ENCODE measurements at regions not wholly inside any gene's neighbourhood (a gene's known extent, or its start where the extent isn't known, plus 50 kb on each side); places are given as distances from the start of the nearest gene placed in this dataset.

DNA sequence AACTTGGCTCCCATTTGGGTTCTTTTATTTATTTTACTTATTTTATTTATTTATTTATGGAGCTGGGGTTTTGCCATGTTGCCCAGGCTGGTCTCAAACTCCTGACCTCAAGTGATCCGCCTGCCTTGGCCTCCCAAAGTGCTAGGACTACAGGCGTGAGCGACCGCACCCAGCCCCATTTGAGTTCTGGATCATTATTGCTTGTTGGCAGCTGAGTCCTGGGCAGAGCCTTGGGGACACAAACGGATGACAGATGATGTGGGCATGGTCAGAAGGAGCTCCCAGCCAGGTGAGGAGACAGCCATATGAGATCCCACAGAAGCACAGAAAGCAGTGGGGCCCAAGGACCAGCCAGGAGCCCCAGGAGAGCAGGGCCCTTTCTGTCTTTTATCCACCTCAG, 254.0 kb downstream of the MATN1 start:
- TF ChIP-seq, protein P1, sequence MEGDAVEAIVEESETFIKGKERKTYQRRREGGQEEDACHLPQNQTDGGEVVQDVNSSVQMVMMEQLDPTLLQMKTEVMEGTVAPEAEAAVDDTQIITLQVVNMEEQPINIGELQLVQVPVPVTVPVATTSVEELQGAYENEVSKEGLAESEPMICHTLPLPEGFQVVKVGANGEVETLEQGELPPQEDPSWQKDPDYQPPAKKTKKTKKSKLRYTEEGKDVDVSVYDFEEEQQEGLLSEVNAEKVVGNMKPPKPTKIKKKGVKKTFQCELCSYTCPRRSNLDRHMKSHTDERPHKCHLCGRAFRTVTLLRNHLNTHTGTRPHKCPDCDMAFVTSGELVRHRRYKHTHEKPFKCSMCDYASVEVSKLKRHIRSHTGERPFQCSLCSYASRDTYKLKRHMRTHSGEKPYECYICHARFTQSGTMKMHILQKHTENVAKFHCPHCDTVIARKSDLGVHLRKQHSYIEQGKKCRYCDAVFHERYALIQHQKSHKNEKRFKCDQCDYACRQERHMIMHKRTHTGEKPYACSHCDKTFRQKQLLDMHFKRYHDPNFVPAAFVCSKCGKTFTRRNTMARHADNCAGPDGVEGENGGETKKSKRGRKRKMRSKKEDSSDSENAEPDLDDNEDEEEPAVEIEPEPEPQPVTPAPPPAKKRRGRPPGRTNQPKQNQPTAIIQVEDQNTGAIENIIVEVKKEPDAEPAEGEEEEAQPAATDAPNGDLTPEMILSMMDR (IDR thresholded peaks at IDR 0.05; ENCODE audit: low read depth, low read length) = no peak
- TF ChIP-seq POLR2A (IDR thresholded peaks at IDR 0.05; ENCODE audit: extremely low read depth, insufficient read length) = no peak

Data from NB4 (cell line).